Parathyroid adenoma (tissue), 2 donors: ENCODE measurements at regions not wholly inside any gene's neighbourhood (a gene's known extent, or its start where the extent isn't known, plus 50 kb on each side); places are given as distances from the start of the nearest gene placed in this dataset.

Experiments
- H2AFZ ChIP-seq: fragments of 300-600 bp; sonication (generic); one replicate; pipeline ENCODE4 v1.7.0; 2017; ENCODE audit warnings: antibody characterized with exemption, mild to moderate bottlenecking
- H3K27ac ChIP-seq: fragments of 300-600 bp; sonication (generic); one replicate; pipeline ENCODE4 v1.7.0; 2017
- H3K27me3 ChIP-seq: fragments of 300-600 bp; sonication (generic); one replicate; pipeline ENCODE4 v1.7.0; 2017; ENCODE audit warnings: low read length; ENCODE audit not compliant: control insufficient read depth, insufficient read depth
- H3K36me3 ChIP-seq: fragments of 300-600 bp; sonication (generic); one replicate; pipeline ENCODE4 v1.7.0; 2017; ENCODE audit warnings: low read length; ENCODE audit not compliant: control insufficient read depth, insufficient read depth
- H3K4me1 ChIP-seq: fragments of 300-600 bp; sonication (generic); one replicate; pipeline ENCODE4 v1.7.0; 2017; ENCODE audit warnings: control low read depth
- H3K4me2 ChIP-seq: fragments of 300-600 bp; sonication (generic); one replicate; pipeline ENCODE4 v1.7.0; 2017; ENCODE audit warnings: low read length
- H3K4me3 ChIP-seq: fragments of 300-600 bp; sonication (generic); one replicate; pipeline ENCODE4 v1.7.0; 2017; ENCODE audit warnings: low read depth, low read length
- H3K79me2 ChIP-seq: fragments of 300-600 bp; sonication (generic); one replicate; pipeline ENCODE4 v1.7.0; 2017; ENCODE audit warnings: control low read depth
- H3K9ac ChIP-seq: fragments of 300-600 bp; sonication (generic); one replicate; pipeline ENCODE4 v1.7.0; 2017; ENCODE audit warnings: mild to moderate bottlenecking
- H3K9me3 ChIP-seq: fragments of 300-600 bp; sonication (generic); one replicate; pipeline ENCODE4 v1.7.0; 2017; ENCODE audit warnings: low read length; ENCODE audit not compliant: control insufficient read depth
- TF ChIP-seq, protein P1 (sequence below): fragments of 300-600 bp; sonication (generic); IDR thresholded peaks from one replicate; pipeline ENCODE4 v1.7.0; 2017; ENCODE audit warnings: antibody characterized with exemption, mild to moderate bottlenecking
- donor health status: primary hyperparathyroidism.

DNA sequence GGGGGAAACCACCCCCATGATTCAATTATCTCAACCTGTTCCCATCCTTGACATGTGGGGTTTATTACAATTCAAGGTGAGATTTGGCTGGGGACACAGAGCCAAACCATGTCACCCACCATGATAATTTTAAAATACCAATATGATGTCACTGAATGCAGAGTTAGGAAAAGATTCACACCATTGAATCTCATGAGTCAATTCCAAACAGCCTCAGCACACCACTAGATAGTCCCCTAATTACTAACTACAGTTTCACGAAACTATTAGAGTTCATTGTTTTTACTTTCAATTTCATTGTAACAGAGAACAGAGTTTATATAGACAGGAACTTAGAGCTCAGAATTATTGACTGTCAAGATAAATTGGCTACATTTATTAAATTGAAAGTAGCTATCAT, 410.2 kb downstream of the FAM47A start:
- Histone ChIP-seq H3K36me3 (no peaks in the 10 kb centered on the region), H3K27ac (no peak overlapping the region), H3K27me3 (no peaks in the 10 kb centered on the region), H3K4me2 (no peak overlapping the region), H3K79me2 (no peaks in the 10 kb centered on the region), H3K4me3 (no peak overlapping the region), H2AFZ (no peak overlapping the region), H3K9me3 (no peaks in the 10 kb centered on the region), H3K9ac (no peak overlapping the region), H3K4me1 (no peaks in the 10 kb centered on the region)
- TF ChIP-seq, protein P1, sequence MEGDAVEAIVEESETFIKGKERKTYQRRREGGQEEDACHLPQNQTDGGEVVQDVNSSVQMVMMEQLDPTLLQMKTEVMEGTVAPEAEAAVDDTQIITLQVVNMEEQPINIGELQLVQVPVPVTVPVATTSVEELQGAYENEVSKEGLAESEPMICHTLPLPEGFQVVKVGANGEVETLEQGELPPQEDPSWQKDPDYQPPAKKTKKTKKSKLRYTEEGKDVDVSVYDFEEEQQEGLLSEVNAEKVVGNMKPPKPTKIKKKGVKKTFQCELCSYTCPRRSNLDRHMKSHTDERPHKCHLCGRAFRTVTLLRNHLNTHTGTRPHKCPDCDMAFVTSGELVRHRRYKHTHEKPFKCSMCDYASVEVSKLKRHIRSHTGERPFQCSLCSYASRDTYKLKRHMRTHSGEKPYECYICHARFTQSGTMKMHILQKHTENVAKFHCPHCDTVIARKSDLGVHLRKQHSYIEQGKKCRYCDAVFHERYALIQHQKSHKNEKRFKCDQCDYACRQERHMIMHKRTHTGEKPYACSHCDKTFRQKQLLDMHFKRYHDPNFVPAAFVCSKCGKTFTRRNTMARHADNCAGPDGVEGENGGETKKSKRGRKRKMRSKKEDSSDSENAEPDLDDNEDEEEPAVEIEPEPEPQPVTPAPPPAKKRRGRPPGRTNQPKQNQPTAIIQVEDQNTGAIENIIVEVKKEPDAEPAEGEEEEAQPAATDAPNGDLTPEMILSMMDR: no peak

DNA sequence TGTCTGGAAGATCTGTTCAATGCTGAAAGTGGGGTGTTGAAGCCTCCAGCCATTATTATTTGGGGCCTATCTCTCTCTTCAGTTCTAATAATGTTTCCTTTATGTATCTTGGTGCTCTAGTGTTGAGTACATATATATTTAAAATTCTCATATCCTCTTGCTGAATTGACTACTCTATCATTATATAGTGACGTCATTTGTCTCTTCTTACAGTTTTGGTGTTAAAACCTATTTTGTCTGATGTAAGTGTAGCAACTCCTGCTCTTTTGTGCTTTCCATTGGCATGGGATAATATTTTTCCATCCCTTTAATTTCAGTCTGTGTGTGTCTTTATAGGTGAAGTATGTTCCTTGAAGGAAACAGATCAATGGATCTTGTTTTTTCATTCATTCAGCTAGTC, 446.0 kb downstream of the FAM47A start:
- no peak overlapping the region for H3K9ac ChIP-seq
- H2AFZ ChIP-seq: no peak overlapping the region
- no peaks in the 10 kb centered on the region for H3K9me3 ChIP-seq
- no peaks in the 10 kb centered on the region for H3K79me2 ChIP-seq
- H3K4me1 ChIP-seq: no peaks in the 10 kb centered on the region
- TF ChIP-seq, protein P1: no peak
- no peak overlapping the region for H3K4me2 ChIP-seq
- no peaks in the 10 kb centered on the region for H3K27me3 ChIP-seq
- H3K4me3 ChIP-seq: no peak overlapping the region
- H3K27ac ChIP-seq: no peak overlapping the region
- H3K36me3 ChIP-seq: no peaks in the 10 kb centered on the region
